Esophagus squamous epithelium (tissue), 5 donors: ENCODE measurements at regions not wholly inside any gene's neighbourhood (a gene's known extent, or its start where the extent isn't known, plus 50 kb on each side); places are given as distances from the start of the nearest gene placed in this dataset.

ENCODE experiments used
- DNase-seq: peaks from one replicate; lab custom pipeline; 2025; lab: John Stamatoyannopoulos, UW
- H3K27ac ChIP-seq, 4 donors: fragments of 200-600 bp; sonication (generic); one replicate each; pipeline ENCODE4 v1.5.1; 2016 to 2019; ENCODE audit warnings: mild to moderate bottlenecking in 1 of 4
- H3K27me3 ChIP-seq, 4 donors: fragments of 200-600 bp; sonication (generic); 1 replicate in 3 of 4; 2 replicates in 1 of 4; pipeline versions ENCODE4 v1.5.1 to v1.6.0; 2017 to 2021; ENCODE audit warnings: antibody characterized with exemption in 1 of 4
- H3K36me3 ChIP-seq, 3 donors: fragments of 200-600 bp; sonication (generic); one replicate each; pipeline ENCODE4 v1.5.1; 2016 to 2019
- H3K4me1 ChIP-seq, 3 donors: fragments of 200-600 bp; sonication (generic); one replicate each; pipeline ENCODE4 v1.5.1; 2017 to 2019
- H3K4me3 ChIP-seq, 4 donors: fragments of 200-600 bp; sonication (generic); 1 replicate in 3 of 4; 2 replicates in 1 of 4; pipeline ENCODE4 v1.5.1; 2016 to 2019; ENCODE audit warnings: mild to moderate bottlenecking in 2 of 4, moderate library complexity in 1 of 4
- H3K9me3 ChIP-seq, 3 donors: fragments of 200-600 bp; sonication (generic); one replicate each; pipeline ENCODE4 v1.5.1; 2016 to 2019
- POLR2A ChIP-seq, 4 donors: fragments of 450-650 bp; IDR thresholded peaks; one replicate each; pipeline ENCODE4 v1.6.1; 2017; ENCODE audit warnings: antibody characterized with exemption in 4 of 4, mild to moderate bottlenecking in 4 of 4, moderate library complexity in 3 of 4
- WGBS, 2 donors: methylation state at CpG; one replicate each; pipeline ENCODE4 v1.1.5; 2018; 5-methylcytosine and 5-hydroxymethylcytosine counted together
- intact Hi-C: fragments of 100-400 bp; cut with DNase I; formaldehyde crosslinking; loops from one replicate; pipeline ENCODE4 v1.15.0; 2022
- TF ChIP-seq, protein P1 (sequence below), 6 experiments: fragments of 450-650 bp in 4 of 6; fragments of 200-600 bp in 2 of 6; sonication (generic) in 2 of 6; IDR thresholded peaks; one replicate each; pipeline ENCODE4 v1.5.1; 2016 to 2019; ENCODE audit warnings: antibody characterized with exemption in 6 of 6, mild to moderate bottlenecking in 4 of 6, moderate library complexity in 4 of 6
- donor health status: DM: yes; HTN: yes; CAD: no.

DNA sequence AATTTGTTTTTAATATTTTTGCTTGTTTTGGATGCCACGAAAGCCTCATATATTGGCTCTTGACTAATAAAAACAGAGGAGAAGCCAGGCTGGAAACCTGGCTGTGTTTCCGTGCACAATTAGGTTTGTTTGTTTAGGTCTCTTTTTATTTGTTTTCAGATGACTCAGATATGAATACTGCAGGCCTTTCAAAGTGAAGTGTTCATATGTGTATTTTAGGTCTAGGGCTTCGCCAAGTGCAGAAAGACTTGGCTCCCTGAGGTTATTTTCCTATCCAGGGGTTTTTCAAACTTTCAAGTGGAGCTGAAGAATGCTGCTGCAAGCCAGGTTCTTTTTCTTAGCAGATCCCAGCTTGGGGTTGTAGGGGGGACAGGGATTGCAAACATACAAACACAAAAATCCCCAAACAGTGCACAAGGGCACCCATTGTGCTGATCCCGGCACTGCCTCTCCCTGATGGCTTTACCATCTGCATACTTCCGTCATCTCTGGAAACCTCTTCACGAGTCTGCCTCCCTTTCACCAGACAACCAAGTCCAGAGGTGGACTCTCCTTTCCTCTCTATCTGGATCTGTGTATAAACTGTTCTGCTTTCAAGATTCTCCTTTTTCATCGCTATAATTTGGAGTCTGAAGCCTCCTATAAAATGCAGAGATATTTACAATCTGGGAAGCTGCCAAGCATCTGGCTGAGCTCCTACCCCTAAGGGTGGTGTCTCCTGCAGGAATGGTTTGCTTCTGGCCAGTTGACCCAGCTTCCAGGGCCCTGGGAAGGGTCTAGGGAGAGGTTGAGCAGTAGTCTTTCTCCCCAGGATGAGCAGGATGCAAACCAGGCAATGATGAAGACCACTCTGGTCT, 108.6 kb downstream of the SMIM20 start:
- no peak overlapping the region for H3K4me3 ChIP-seq
- no peaks in the 10 kb centered on the region for H3K36me3 ChIP-seq
- peak overlapping the region in 2 of 4 donors; percentile 23 to 40 for H3K27ac ChIP-seq
- H3K27me3 ChIP-seq: peaks cover 0 to 73% (median 0%) of the 10 kb centered on the region in 4 donors
- no peaks in the 10 kb centered on the region for H3K9me3 ChIP-seq
- intact Hi-C loops: no loop called here
- WGBS, 2 donors: 18 to 27% methylated on average over 7 of the region's 7 CpGs
- no peak for DNase-seq
- TF ChIP-seq, protein P1, sequence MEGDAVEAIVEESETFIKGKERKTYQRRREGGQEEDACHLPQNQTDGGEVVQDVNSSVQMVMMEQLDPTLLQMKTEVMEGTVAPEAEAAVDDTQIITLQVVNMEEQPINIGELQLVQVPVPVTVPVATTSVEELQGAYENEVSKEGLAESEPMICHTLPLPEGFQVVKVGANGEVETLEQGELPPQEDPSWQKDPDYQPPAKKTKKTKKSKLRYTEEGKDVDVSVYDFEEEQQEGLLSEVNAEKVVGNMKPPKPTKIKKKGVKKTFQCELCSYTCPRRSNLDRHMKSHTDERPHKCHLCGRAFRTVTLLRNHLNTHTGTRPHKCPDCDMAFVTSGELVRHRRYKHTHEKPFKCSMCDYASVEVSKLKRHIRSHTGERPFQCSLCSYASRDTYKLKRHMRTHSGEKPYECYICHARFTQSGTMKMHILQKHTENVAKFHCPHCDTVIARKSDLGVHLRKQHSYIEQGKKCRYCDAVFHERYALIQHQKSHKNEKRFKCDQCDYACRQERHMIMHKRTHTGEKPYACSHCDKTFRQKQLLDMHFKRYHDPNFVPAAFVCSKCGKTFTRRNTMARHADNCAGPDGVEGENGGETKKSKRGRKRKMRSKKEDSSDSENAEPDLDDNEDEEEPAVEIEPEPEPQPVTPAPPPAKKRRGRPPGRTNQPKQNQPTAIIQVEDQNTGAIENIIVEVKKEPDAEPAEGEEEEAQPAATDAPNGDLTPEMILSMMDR (IDR thresholded peaks at IDR 0.05): no peak
- no peak for TF ChIP-seq POLR2A (IDR thresholded peaks at IDR 0.05)
- H3K4me1 ChIP-seq: peaks cover 13 to 29% (median 26%) of the 10 kb centered on the region in 3 donors

DNA sequence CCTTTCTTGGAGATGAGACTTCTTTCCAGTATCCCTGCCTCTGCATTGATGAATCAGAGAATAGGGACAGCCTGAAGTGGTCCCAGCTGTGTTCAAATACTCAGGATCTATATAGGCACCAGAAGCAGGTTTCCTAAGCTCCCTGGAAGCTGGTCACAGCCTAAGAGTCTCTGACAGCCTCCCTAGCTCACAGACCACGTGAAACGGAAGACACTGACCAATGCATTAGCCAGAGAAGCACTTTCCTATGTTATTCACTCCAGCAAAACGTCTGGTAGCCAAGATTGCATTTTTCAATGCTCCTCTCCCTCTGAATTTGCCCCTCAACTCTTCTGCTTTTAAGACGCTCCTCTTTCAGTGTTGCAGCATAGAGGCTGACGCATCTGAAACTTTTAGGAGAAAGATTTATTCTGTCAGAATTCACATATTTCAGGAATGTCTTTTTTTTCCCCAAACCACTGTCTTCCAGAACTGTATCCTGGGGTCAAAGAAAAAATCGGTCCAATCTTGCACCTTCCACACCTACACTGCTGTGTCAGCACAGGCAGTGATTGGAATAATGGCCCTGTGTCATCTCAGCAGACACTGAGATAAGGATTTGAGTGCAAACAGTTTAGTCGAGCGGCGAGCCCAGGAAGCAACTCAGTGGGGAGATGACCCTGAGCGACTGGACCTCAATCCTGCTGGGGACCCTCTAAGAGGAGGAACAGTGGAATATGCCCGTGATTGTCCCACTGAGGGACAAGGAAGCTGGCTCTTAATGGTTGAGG, 109.4 kb downstream of the SMIM20 start:
- no peaks in the 10 kb centered on the region for H3K9me3 ChIP-seq
- H3K27me3 ChIP-seq: peaks cover 0 to 73% (median 0%) of the 10 kb centered on the region in 4 donors
- WGBS, 2 donors: 67 to 74% methylated on average over 8 to 11 of the region's 11 CpGs
- TF ChIP-seq, protein P1 (IDR thresholded peaks at IDR 0.05): no peak
- no peak for TF ChIP-seq POLR2A (IDR thresholded peaks at IDR 0.05)
- no peak overlapping the region for H3K4me3 ChIP-seq
- no peak for DNase-seq
- H3K36me3 ChIP-seq: no peaks in the 10 kb centered on the region
- intact Hi-C loops: no loop called here
- peak overlapping the region in 2 of 4 donors; percentile 23 to 40 for H3K27ac ChIP-seq
- peaks cover 13 to 29% (median 26%) of the 10 kb centered on the region in 3 donors for H3K4me1 ChIP-seq

DNA sequence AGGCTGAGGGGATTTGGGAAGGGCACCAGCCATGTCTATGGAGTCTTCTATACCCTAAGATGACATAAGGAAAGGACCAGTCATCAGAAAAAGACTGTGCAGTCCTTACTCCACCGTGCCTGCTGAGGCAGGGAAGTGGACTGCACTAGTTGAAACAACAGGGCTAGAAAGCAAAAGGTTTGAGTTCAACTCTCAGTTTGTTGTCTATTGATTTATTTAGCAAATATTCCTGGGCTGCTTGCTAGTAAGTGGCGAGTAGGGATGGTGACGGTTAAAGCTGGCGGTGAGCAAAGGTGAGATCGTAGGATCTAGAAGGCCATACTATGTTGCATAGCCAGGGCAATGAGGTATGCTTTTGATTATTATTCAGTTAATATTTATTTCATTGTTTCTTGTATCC, 110.1 kb downstream of the SMIM20 start:
- H3K4me1 ChIP-seq: peaks cover 17 to 35% (median 32%) of the 10 kb centered on the region in 3 donors
- peaks cover 0 to 78% (median 0%) of the 10 kb centered on the region in 4 donors for H3K27me3 ChIP-seq
- no peak overlapping the region for H3K27ac ChIP-seq
- no peaks in the 10 kb centered on the region for H3K36me3 ChIP-seq
- no peak overlapping the region for H3K4me3 ChIP-seq
- no peak for DNase-seq
- TF ChIP-seq, protein P1 (IDR thresholded peaks at IDR 0.05): no peak
- no peak for TF ChIP-seq POLR2A (IDR thresholded peaks at IDR 0.05)
- WGBS, 2 donors: 85 to 90% methylated on average over 5 of the region's 5 CpGs
- no peaks in the 10 kb centered on the region for H3K9me3 ChIP-seq
- intact Hi-C loops: no loop called here

DNA sequence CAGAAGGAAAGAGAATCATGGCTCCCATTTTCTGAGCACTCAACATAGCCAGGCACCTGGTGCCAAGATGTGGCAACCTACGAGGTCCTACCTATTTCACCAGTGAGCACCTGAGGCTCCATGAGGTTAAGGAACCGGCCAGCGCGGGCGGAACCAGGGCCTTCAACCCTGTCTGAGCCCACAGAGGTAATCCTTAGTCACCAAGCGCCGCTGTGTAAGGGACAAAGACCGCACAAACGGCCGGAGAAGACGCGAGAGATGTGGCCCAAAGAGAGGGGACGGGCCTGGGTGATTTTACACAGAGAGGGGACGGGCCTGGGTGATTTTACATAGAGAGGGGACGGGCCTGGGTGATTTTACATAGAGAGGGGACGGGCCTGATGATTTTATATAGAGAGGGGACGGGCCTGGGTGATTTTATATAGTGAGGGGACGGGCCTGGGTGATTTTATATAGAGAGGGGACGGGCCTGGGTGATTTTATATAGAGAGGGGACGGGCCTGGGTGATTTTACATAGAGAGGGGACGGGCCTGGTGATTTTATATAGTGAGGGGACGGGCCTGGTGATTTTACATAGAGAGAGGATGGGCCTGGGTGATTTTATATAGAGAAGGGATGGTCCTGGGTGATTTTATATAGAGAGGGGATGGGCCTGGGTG, 114.2 kb downstream of the SMIM20 start:
- 81 to 86% methylated on average over 16 to 22 of the region's 22 CpGs for WGBS, 2 donors
- Histone ChIP-seq H3K27me3 (peaks cover 0 to 61% (median 0%) of the 10 kb centered on the region in 4 donors), H3K4me3 (peak overlapping the region in 1 of 4 donors; percentile 52), H3K4me1 (peaks cover 5 to 38% (median 11%) of the 10 kb centered on the region in 3 donors), H3K9me3 (no peaks in the 10 kb centered on the region), H3K27ac (peak overlapping the region in 2 of 4 donors; percentile 71 to 79), H3K36me3 (no peaks in the 10 kb centered on the region)
- DNase-seq: no peak
- intact Hi-C loops: no loop called here
- TF ChIP-seq POLR2A (IDR thresholded peaks at IDR 0.05): no peak
- TF ChIP-seq, protein P1 (IDR thresholded peaks at IDR 0.05): no peak
